ENCODE measurements at regions not wholly inside any gene's neighbourhood (a gene's known extent, or its start where the extent isn't known, plus 50 kb on each side); places are given as distances from the start of the nearest gene placed in this dataset.

GRCh38 chr5:106822851-106823250 is 847.9 kb downstream of the EFNA5 start:
- no peak overlapping the region for H2BK5ac ChIP-seq (ENCODE audit: low read depth, low read length, poor library complexity, severe bottlenecking)
- H3K9me3 ChIP-seq (ENCODE audit: control insufficient read depth, insufficient read depth, low read length): no peaks in the 10 kb centered on the region
- no peak overlapping the region for H3K56ac ChIP-seq (ENCODE audit: extremely low read depth, insufficient read depth, low read length)
- H2AFZ ChIP-seq (replicated peaks; ENCODE audit: low read length, poor library complexity): no peak overlapping the region
- no peaks in the 10 kb centered on the region for H3K27me3 ChIP-seq (ENCODE audit: control insufficient read depth, insufficient read depth, low read length)
- H2AK9ac ChIP-seq (replicated peaks; ENCODE audit: low read depth, low read length, poor library complexity): no peak overlapping the region
- no peak overlapping the region for H3K27ac ChIP-seq (ENCODE audit: insufficient read depth, low read length)
- no peaks in the 10 kb centered on the region for H3K36me3 ChIP-seq (ENCODE audit: control insufficient read depth, insufficient read depth, low read length)
- no peak overlapping the region for H4K91ac ChIP-seq (ENCODE audit: insufficient read depth, low read depth, low read length)
- ChIA-PET POLR2A (ENCODE audit: unreplicated experiment) (no interaction called here), CTCF (no interaction called here)
- H2BK120ac ChIP-seq (ENCODE audit: low read depth, low read length): no peak overlapping the region
- WGBS, 2 experiments (ENCODE audit: extremely low coverage in 2 of 2, insufficient read length in 1 of 2): no CpG with 5 or more reads among the region's 1 CpG
- dilution Hi-C loops (cut with HindIII; ENCODE audit: low sequenced_read_pairs, unreplicated experiment): no loop called here
- no peak overlapping the region for H3K9ac ChIP-seq (ENCODE audit: low read depth, low read length)
- intact Hi-C loops (cut with micrococcal nuclease): no loop called here
- BruUV-seq (replicated peaks): no TSS peak
- no peak overlapping the region for H4K5ac ChIP-seq (ENCODE audit: low read depth, low read length)
- H3K18ac ChIP-seq (ENCODE audit: low read depth, low read length): no peak overlapping the region
- H4K8ac ChIP-seq (ENCODE audit: low read depth in 2 of 2, low read length in 2 of 2): no peak overlapping the region
- H3K4ac ChIP-seq (ENCODE audit: low read depth, low read length): no peak overlapping the region
- no peak for ATAC-seq (ENCODE audit: low read depth)
- H3K23ac ChIP-seq (ENCODE audit: low read depth, low read length): no peak overlapping the region
- H4K20me1 ChIP-seq (ENCODE audit: insufficient read depth, low read length): no peaks in the 10 kb centered on the region
- no peak overlapping the region for H2BK20ac ChIP-seq (ENCODE audit: low read depth, low read length)
- DNase-seq: no peak
- in situ Hi-C loops (cut with MboI; ENCODE audit: low sequenced_read_pairs): no loop called here
- H3K4me1 ChIP-seq (ENCODE audit: control insufficient read depth, insufficient read depth, low read length): no peaks in the 10 kb centered on the region
- H3K4me3 ChIP-seq (ENCODE audit: insufficient read depth, low read depth, low read length): no peak overlapping the region
- TF ChIP-seq, protein P1, sequence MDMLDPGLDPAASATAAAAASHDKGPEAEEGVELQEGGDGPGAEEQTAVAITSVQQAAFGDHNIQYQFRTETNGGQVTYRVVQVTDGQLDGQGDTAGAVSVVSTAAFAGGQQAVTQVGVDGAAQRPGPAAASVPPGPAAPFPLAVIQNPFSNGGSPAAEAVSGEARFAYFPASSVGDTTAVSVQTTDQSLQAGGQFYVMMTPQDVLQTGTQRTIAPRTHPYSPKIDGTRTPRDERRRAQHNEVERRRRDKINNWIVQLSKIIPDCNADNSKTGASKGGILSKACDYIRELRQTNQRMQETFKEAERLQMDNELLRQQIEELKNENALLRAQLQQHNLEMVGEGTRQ (IDR thresholded peaks at IDR 0.05; ENCODE audit: low read depth, low read length): no peak
- no peak for TF ChIP-seq RFX5 (IDR thresholded peaks at IDR 0.05; ENCODE audit: low read depth, low read length)
- no peak for TF ChIP-seq NFE2L2 (IDR thresholded peaks at IDR 0.05; ENCODE audit: low read depth, low read length)
- no peak for TF ChIP-seq RCOR1 (IDR thresholded peaks at IDR 0.05; ENCODE audit: insufficient replicate concordance, low read length)
- TF ChIP-seq CEBPB (IDR thresholded peaks at IDR 0.05; ENCODE audit: low read depth, low read length): no peak
- TF ChIP-seq MAZ (IDR thresholded peaks at IDR 0.05; ENCODE audit: borderline replicate concordance, low read depth, low read length): no peak
- no peak for TF ChIP-seq CHD1 (IDR thresholded peaks at IDR 0.05; ENCODE audit: low read depth, low read length)
- TF ChIP-seq MAFK (IDR thresholded peaks at IDR 0.05; ENCODE audit: low read depth, low read length): no peak
- TF ChIP-seq FOS (IDR thresholded peaks at IDR 0.05; ENCODE audit: low read depth, low read length): no peak
- TF ChIP-seq BHLHE40 (IDR thresholded peaks at IDR 0.05; ENCODE audit: low read depth, low read length): no peak
- TF ChIP-seq RAD21 (IDR thresholded peaks at IDR 0.05; ENCODE audit: low read length): no peak
- no peak for TF ChIP-seq POLR2A (IDR thresholded peaks at IDR 0.05; ENCODE audit: low read depth, low read length)
- TF ChIP-seq SMC3 (IDR thresholded peaks at IDR 0.05; ENCODE audit: low read depth, low read length): no peak
- H3K4me2 ChIP-seq (ENCODE audit: low read depth, low read length): no peak overlapping the region
- no peak overlapping the region for H2BK15ac ChIP-seq (ENCODE audit: low read depth, low read length)
- no peaks in the 10 kb centered on the region for H3K79me1 ChIP-seq (ENCODE audit: low read depth in 1 of 2, low read length in 2 of 2)
- H3K9me1 ChIP-seq (ENCODE audit: insufficient read depth, low read length): no peaks in the 10 kb centered on the region
- H3K14ac ChIP-seq (replicated peaks; ENCODE audit: low read depth, low read length): no peak overlapping the region
- H2AK5ac ChIP-seq (ENCODE audit: low read depth, low read length): no peak overlapping the region

All from IMR-90 (cell line).